OCI-LY3 (cell line): ENCODE measurements at regions not wholly inside any gene's neighbourhood (a gene's known extent, or its start where the extent isn't known, plus 50 kb on each side); places are given as distances from the start of the nearest gene placed in this dataset.

ENCODE experiments used
- H2AFZ ChIP-seq: fragments of 200-600, 300-600 bp; shearing (Covaris generic); 2 replicates; pipeline ENCODE4 v1.6.0; 2014; ENCODE audit warnings: antibody characterized with exemption, low read depth, low read length
- H3K27ac ChIP-seq: fragments of 200-600, 300-600 bp; sonication (generic); 2 replicates; pipeline ENCODE4 v1.5.1; 2014; ENCODE audit warnings: mild to moderate bottlenecking, low read length, moderate library complexity, mixed read lengths
- H3K27me3 ChIP-seq: fragments of 200-600, 300-600 bp; sonication (generic); 2 replicates; pipeline ENCODE4 v1.6.1; 2014; ENCODE audit warnings: low read depth, low read length, mixed read lengths
- H3K36me3 ChIP-seq: fragments of 200-600, 300-600 bp; sonication (generic); replicated peaks from 2 replicates; pipeline ENCODE3; 2014; ENCODE audit warnings: low read depth, low read length, mixed read lengths
- H3K4me1 ChIP-seq: fragments of 300-600, 200-600 bp; sonication (generic); 2 replicates; pipeline ENCODE4 v1.6.1; 2014; ENCODE audit warnings: low read length, mixed read lengths
- H3K4me2 ChIP-seq: fragments of 200-600, 300-600 bp; sonication (generic); 2 replicates; pipeline ENCODE4 v1.6.1; 2014; ENCODE audit warnings: low read length, mixed read lengths
- H3K4me3 ChIP-seq: fragments of 300-600, 200-600 bp; sonication (generic); 2 replicates; pipeline ENCODE4 v1.5.1; 2014; ENCODE audit warnings: antibody characterized with exemption, mild to moderate bottlenecking, low read length, moderate library complexity
- H3K79me2 ChIP-seq: fragments of 300-600, 200-600 bp; shearing (Covaris generic); 2 replicates; pipeline ENCODE4 v1.6.1; 2014; ENCODE audit warnings: mild to moderate bottlenecking, low read length, mixed read lengths
- H3K9ac ChIP-seq: fragments of 300-600, 200-600 bp; shearing (Covaris generic); 2 replicates; pipeline ENCODE4 v1.6.0; 2014; ENCODE audit warnings: mild to moderate bottlenecking, low read length, moderate library complexity
- H3K9me3 ChIP-seq: fragments of 200-600, 300-600 bp; shearing (Covaris generic); 2 replicates; pipeline ENCODE4 v1.6.1; 2014; ENCODE audit warnings: low read length, mixed read lengths; ENCODE audit not compliant: insufficient read depth
- H4K20me1 ChIP-seq: fragments of 200-600, 300-600 bp; sonication (generic); 2 replicates; pipeline ENCODE4 v1.6.1; 2016; ENCODE audit warnings: low read length, mixed read lengths; ENCODE audit not compliant: insufficient read depth
- EZH2phosphoT487 ChIP-seq: fragments of 200-600 bp; shearing (Covaris generic); IDR thresholded peaks from 2 replicates; pipeline ENCODE4 v1.6.1; 2018; ENCODE audit warnings: antibody characterized with exemption, mixed run types, low read depth
- TF ChIP-seq, protein P1 (sequence below): fragments of 200-600, 300-600 bp; sonication (generic); IDR thresholded peaks from 2 replicates; pipeline ENCODE4 v1.5.1; 2014; ENCODE audit warnings: antibody characterized with exemption, low read length, low read depth

DNA sequence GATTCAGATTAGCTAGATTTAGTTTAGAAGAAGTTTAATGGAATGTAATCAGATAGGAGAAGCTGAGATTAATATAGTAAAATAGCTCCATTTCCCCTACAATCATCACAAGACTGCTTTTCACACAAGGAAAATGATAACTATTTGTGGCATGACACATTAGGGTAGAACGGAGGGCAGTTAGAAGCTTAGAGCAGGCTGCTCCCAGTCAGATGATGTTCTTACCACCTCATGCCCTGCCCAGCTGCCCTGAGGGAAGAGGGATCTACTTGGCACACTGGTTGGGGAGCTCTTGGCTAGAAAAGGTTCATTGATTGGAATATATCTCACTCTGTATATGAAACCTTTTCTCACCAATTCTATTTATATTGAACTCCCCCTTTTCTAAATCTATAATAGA lies 180.7 kb upstream of the IL15 start:
- Histone ChIP-seq H3K4me2 (no peak overlapping the region), H3K4me1 (peaks cover 17% of the 10 kb centered on the region), H3K9me3 (0 out of 2 replicates have a peak, but pooled peaks cover 4% of the 10 kb centered on the region), H3K27ac (no peak overlapping the region), H3K4me3 (no peak overlapping the region), H3K36me3 (no peaks in the 10 kb centered on the region), H3K9ac (no peak overlapping the region), H4K20me1 (no peaks in the 10 kb centered on the region), H2AFZ (no peak overlapping the region), H3K79me2 (no peaks in the 10 kb centered on the region), H3K27me3 (no peaks in the 10 kb centered on the region)
- TF ChIP-seq EZH2phosphoT487, result no peak
- TF ChIP-seq, protein P1, sequence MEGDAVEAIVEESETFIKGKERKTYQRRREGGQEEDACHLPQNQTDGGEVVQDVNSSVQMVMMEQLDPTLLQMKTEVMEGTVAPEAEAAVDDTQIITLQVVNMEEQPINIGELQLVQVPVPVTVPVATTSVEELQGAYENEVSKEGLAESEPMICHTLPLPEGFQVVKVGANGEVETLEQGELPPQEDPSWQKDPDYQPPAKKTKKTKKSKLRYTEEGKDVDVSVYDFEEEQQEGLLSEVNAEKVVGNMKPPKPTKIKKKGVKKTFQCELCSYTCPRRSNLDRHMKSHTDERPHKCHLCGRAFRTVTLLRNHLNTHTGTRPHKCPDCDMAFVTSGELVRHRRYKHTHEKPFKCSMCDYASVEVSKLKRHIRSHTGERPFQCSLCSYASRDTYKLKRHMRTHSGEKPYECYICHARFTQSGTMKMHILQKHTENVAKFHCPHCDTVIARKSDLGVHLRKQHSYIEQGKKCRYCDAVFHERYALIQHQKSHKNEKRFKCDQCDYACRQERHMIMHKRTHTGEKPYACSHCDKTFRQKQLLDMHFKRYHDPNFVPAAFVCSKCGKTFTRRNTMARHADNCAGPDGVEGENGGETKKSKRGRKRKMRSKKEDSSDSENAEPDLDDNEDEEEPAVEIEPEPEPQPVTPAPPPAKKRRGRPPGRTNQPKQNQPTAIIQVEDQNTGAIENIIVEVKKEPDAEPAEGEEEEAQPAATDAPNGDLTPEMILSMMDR, result no peak

DNA sequence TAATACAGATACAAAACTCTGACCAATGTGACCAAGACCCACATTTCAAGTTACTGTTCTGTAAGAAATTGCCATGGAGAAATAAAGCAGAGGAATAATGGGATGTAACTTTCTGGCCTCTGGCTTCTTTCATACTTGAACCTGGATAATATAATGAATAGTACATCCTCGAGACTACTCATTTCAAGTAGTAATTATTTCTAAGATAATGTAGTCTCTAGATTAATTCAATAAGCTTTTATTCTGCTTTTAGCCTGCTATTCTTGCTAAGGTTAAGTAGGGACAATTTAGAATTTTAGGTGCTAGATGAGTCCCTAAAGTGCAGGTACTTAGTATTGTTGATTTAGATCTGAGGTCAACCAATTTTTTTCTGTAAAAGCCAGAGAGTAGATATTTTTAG lies 178.7 kb upstream of the IL15 start:
- H2AFZ ChIP-seq, result no peak overlapping the region
- no peak overlapping the region for H3K4me3 ChIP-seq
- no peaks in the 10 kb centered on the region for H4K20me1 ChIP-seq
- no peak overlapping the region for H3K4me2 ChIP-seq
- no peak overlapping the region for H3K9ac ChIP-seq
- TF ChIP-seq EZH2phosphoT487, result no peak
- TF ChIP-seq, protein P1, result no peak
- H3K79me2 ChIP-seq, result no peaks in the 10 kb centered on the region
- H3K9me3 ChIP-seq, result no peaks in the 10 kb centered on the region
- H3K27me3 ChIP-seq, result no peaks in the 10 kb centered on the region
- H3K4me1 ChIP-seq, result peaks cover 17% of the 10 kb centered on the region
- H3K27ac ChIP-seq, result no peak overlapping the region
- no peaks in the 10 kb centered on the region for H3K36me3 ChIP-seq

DNA sequence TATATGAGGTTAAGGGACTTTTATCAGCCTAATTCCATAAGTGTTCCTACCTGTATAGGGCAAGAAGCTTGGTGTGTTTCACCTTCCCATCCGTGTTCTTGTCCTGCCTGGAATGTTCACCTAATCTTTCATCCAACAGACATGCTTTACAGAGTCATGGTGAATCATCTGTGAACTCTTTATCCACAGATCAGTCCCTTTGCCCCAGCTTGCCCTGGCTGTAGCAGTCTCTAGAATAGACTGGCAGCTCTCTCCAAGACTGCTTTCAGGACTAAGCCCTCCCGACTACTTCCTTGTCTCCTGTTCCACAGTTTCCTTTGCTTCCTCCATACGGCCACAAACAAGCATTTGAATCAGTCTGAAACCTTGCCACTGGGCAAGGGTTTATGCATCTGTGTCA lies 177.9 kb upstream of the IL15 start:
- TF ChIP-seq EZH2phosphoT487, result no peak
- TF ChIP-seq, protein P1, result no peak
- Histone ChIP-seq H3K27ac (no peak overlapping the region), H2AFZ (peak overlapping the region; percentile 17)

DNA sequence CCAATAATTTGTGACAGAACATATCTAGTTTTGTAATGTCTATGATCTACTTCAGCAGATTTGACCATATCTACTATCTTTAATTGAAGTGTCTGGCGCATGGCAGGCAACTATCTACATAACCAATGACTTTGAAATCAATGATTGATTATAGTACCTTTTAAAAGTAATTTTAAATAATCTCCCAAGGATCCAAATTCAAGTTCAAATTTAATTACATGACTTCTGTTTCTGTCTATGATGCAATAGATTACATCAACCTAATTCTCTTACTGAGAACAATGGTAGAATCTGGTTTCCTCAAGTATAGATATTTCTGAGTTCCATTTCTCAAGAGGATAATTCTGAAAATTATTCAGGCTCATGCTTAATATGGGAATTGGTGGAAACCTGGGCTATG lies 177.4 kb upstream of the IL15 start:
- H3K4me2 ChIP-seq, result no peak overlapping the region
- peak overlapping the region; percentile 17 for H2AFZ ChIP-seq
- no peaks in the 10 kb centered on the region for H3K27me3 ChIP-seq
- no peak overlapping the region for H3K9ac ChIP-seq
- peaks cover 17% of the 10 kb centered on the region for H3K4me1 ChIP-seq
- TF ChIP-seq, protein P1, result no peak
- TF ChIP-seq EZH2phosphoT487, result no peak
- H3K79me2 ChIP-seq, result no peaks in the 10 kb centered on the region
- H3K36me3 ChIP-seq, result no peaks in the 10 kb centered on the region
- no peak overlapping the region for H3K27ac ChIP-seq
- no peak overlapping the region for H3K4me3 ChIP-seq
- no peaks in the 10 kb centered on the region for H4K20me1 ChIP-seq
- no peaks in the 10 kb centered on the region for H3K9me3 ChIP-seq

More for the DNA sequence above, 177.9 kb upstream of the IL15 start:
- Histone ChIP-seq H3K4me1 (peaks cover 17% of the 10 kb centered on the region), H4K20me1 (no peaks in the 10 kb centered on the region), H3K27me3 (no peaks in the 10 kb centered on the region), H3K4me3 (no peak overlapping the region), H3K9me3 (no peaks in the 10 kb centered on the region), H3K4me2 (0 out of 2 replicates have a peak overlapping the region, but pooled peaks have one; percentile 2), H3K36me3 (no peaks in the 10 kb centered on the region), H3K79me2 (no peaks in the 10 kb centered on the region), H3K9ac (no peak overlapping the region)
